ENCODE measurements at regions not wholly inside any gene's neighbourhood (a gene's known extent, or its start where the extent isn't known, plus 50 kb on each side); places are given as distances from the start of the nearest gene placed in this dataset.

DNA sequence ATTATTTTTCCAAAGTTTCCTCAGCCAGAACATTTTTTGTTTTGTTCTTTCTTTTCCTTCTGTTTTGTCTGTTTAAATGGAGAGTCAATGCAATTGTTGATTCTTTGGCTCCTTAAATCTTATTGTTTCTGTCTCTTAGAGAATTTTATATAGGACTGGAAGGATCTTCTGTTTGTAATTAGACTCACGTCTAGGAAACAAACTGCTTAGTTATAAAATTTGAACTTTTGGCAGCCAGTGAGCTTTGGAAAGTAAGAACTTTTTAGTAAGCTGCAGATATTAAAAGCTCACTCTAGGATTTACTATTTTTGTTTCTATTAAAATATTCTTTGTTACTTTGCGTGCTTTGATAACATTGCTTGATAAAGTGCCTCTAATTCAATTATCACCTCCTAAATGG lies 109.8 kb upstream of the HNRNPU start:
- no peak for TF ChIP-seq CTCF (IDR thresholded peaks at IDR 0.05)
- no peak for TF ChIP-seq POLR2A (IDR thresholded peaks at IDR 0.05)
